Colonic mucosa (tissue), 4 donors: ENCODE measurements at regions not wholly inside any gene's neighbourhood (a gene's known extent, or its start where the extent isn't known, plus 50 kb on each side); places are given as distances from the start of the nearest gene placed in this dataset.

ENCODE experiments used
- DNase-seq: peaks from one replicate; pipeline ENCODE4 v3.0.0-alpha.2; 2020
- H3K27ac ChIP-seq: fragments of 200-600 bp; one replicate; pipeline ENCODE4 v1.8.0; 2021
- H3K27me3 ChIP-seq: fragments of 200-600 bp; one replicate; pipeline ENCODE4 v1.8.0; 2021
- H3K36me3 ChIP-seq: fragments of 200-600 bp; one replicate; pipeline ENCODE4 v1.8.0; 2021
- H3K4me1 ChIP-seq: fragments of 200-600 bp; one replicate; pipeline ENCODE4 v1.8.0; 2021; ENCODE audit warnings: mild to moderate bottlenecking
- H3K4me3 ChIP-seq: fragments of 200-600 bp; one replicate; pipeline ENCODE4 v1.8.0; 2021
- H3K9ac ChIP-seq, 2 donors: one replicate each; pipeline ENCODE4 v1.7.0; 2013; ENCODE audit warnings: control low read depth in 2 of 2, low read depth in 2 of 2, low read length in 2 of 2
- H3K9me3 ChIP-seq: fragments of 200-600 bp; one replicate; pipeline ENCODE4 v1.8.0; 2021
- intact Hi-C: fragments of 100-400 bp; cut with DNase I; formaldehyde crosslinking; loops from one replicate; pipeline ENCODE4 v1.14.1; 2022
- TF ChIP-seq, protein P1 (sequence below): fragments of 200-600 bp; IDR thresholded peaks from one replicate; pipeline ENCODE4 v1.8.0; 2022; ENCODE audit warnings: antibody characterized with exemption, mild to moderate bottlenecking
- donor health status: healthy.
- donor health status: DM: no; HTN: no; CAD: no.
- donor health status: DM: no; HTN: no; CAD: no.

DNA sequence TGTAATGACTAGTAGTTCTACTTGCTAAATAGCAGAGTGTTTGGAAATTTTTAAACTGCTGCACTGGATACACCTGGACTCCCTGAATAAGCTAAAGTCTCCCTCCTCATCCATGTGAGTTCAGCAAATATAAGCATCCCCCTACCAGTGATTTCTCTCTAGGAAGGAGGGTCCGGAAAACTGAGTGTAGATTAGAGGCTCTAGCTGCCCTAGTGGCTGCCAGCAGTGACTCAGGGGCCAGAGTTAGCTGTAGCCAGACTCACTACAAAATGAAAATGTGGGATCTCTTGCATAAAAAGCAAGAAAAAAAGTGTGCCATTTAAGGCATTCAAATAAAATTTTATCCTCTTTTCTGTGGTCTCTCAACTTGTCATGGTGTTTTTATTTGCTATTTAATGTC, 485.0 kb upstream of the ATP11B start:
- TF ChIP-seq, protein P1, sequence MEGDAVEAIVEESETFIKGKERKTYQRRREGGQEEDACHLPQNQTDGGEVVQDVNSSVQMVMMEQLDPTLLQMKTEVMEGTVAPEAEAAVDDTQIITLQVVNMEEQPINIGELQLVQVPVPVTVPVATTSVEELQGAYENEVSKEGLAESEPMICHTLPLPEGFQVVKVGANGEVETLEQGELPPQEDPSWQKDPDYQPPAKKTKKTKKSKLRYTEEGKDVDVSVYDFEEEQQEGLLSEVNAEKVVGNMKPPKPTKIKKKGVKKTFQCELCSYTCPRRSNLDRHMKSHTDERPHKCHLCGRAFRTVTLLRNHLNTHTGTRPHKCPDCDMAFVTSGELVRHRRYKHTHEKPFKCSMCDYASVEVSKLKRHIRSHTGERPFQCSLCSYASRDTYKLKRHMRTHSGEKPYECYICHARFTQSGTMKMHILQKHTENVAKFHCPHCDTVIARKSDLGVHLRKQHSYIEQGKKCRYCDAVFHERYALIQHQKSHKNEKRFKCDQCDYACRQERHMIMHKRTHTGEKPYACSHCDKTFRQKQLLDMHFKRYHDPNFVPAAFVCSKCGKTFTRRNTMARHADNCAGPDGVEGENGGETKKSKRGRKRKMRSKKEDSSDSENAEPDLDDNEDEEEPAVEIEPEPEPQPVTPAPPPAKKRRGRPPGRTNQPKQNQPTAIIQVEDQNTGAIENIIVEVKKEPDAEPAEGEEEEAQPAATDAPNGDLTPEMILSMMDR, result no peak
- H3K4me1 ChIP-seq, result no peaks in the 10 kb centered on the region

DNA sequence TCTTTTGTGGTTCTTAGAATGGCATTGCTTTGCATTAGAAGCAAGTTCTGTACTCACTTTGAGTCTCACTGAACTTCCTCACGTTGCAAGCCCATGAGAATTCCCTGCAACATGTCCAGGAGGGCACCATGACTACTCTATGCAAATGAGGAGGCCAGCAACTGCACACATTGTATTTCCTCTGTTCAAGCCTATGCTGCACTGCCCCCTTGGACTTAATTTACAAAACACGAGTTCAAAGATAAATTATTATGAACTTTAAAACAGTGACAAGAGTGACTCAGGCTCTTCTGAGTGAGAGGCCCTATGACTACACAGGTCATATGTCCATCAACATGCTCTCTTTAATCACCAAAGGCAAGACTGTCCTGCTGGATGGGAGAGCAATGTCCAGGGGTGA, 484.2 kb upstream of the ATP11B start:
- Histone ChIP-seq H3K27ac (no peak overlapping the region), H3K9me3 (no peaks in the 10 kb centered on the region), H3K36me3 (no peaks in the 10 kb centered on the region), H3K4me3 (no peak overlapping the region), H3K27me3 (no peaks in the 10 kb centered on the region), H3K4me1 (no peaks in the 10 kb centered on the region), H3K9ac (no peak overlapping the region)
- DNase-seq, result no peak
- intact Hi-C loops, result no loop called here
- TF ChIP-seq, protein P1, result no peak

More for the DNA sequence above, 485.0 kb upstream of the ATP11B start:
- Histone ChIP-seq H3K27me3 (no peaks in the 10 kb centered on the region), H3K4me3 (no peak overlapping the region), H3K9ac (no peak overlapping the region), H3K27ac (no peak overlapping the region), H3K9me3 (no peaks in the 10 kb centered on the region), H3K36me3 (no peaks in the 10 kb centered on the region)
- intact Hi-C loops, result no loop called here
- no peak for DNase-seq

DNA sequence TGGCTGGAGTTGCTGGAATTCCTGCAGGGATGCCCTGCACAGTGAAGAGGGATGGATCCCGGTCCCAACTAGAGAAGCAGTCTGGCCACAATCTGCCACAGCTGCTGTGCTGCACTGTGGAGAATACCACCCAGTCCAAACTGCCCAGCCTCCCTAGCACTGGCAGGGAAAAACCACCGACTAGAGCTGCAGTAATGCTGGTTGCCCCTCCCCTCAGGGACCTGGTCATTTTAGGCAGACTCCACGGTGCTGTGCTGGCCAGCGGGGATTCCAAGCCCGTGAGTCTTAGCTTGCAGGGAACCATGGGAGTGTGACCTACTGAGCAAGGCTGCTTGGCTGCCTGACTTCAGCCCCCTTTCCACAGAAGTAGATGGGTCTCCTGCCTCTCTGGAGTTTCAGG, 478.0 kb upstream of the ATP11B start:
- Histone ChIP-seq H3K4me3 (no peak overlapping the region), H3K27me3 (no peaks in the 10 kb centered on the region), H3K4me1 (no peaks in the 10 kb centered on the region), H3K9me3 (no peaks in the 10 kb centered on the region), H3K9ac (no peak overlapping the region), H3K27ac (no peak overlapping the region), H3K36me3 (no peaks in the 10 kb centered on the region)
- TF ChIP-seq, protein P1, result no peak
- intact Hi-C loops, result no loop called here
- DNase-seq, result no peak

DNA sequence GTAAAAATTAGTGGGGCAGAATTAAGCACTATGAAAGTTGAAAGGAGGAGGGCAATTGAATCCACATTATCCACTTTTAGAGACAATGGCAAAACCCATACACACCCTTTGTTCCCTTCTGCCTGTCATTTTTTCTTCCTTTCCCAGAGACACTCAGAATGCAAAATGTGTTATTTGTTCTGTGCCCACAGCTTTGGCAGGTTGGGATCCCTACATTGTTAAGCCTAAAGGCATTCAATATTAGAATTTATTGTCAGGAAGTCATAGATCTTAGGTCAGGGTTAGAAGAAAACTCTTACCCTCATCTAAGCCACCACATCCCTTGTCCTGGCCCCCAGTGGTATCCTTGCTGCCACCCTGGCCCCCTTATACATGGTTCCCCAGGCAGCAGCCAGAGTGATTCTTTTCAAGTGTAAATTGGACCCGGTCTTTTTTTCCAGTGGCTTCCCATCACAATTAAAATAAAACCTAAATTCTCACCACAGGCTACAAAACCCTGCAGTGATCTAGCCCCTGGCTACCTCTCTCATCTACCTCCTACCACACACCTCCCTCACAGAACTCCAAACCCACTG, 470.1 kb upstream of the ATP11B start:
- intact Hi-C loops, result no loop called here
- Histone ChIP-seq H3K4me1 (no peaks in the 10 kb centered on the region), H3K36me3 (no peaks in the 10 kb centered on the region), H3K27me3 (no peaks in the 10 kb centered on the region), H3K9ac (no peak overlapping the region), H3K9me3 (no peaks in the 10 kb centered on the region), H3K4me3 (no peak overlapping the region), H3K27ac (no peak overlapping the region)
- TF ChIP-seq, protein P1, result no peak
- no peak for DNase-seq

DNA sequence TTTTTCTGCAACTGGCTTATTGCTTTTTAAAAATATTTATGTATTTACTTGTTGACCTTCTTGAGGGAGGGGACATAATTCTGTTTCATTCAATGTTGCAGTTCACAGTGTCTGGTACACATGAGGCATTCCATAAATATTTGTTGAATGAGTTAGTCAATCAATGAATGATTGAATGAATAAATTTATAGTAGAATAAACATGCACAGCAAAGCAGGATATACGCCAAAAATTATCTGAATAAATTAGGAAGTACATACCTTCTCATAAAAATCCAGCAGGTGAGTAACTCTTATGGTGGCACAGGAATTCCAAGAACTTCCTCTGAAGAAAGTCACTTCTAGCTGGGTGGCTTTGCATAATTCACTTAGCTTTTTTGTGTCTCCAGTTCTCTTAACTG, 469.4 kb upstream of the ATP11B start:
- Histone ChIP-seq H3K27ac (no peak overlapping the region), H3K4me3 (no peak overlapping the region), H3K9ac (no peak overlapping the region), H3K27me3 (no peaks in the 10 kb centered on the region), H3K36me3 (no peaks in the 10 kb centered on the region), H3K4me1 (no peaks in the 10 kb centered on the region), H3K9me3 (no peaks in the 10 kb centered on the region)
- intact Hi-C loops, result no loop called here
- no peak for DNase-seq
- TF ChIP-seq, protein P1, result no peak
